ENCODE measurements at regions not wholly inside any gene's neighbourhood (a gene's known extent, or its start where the extent isn't known, plus 50 kb on each side); places are given as distances from the start of the nearest gene placed in this dataset.
A peak's percentile ranks its signal among the peaks of the same experiment; 100 is the strongest.

DNA sequence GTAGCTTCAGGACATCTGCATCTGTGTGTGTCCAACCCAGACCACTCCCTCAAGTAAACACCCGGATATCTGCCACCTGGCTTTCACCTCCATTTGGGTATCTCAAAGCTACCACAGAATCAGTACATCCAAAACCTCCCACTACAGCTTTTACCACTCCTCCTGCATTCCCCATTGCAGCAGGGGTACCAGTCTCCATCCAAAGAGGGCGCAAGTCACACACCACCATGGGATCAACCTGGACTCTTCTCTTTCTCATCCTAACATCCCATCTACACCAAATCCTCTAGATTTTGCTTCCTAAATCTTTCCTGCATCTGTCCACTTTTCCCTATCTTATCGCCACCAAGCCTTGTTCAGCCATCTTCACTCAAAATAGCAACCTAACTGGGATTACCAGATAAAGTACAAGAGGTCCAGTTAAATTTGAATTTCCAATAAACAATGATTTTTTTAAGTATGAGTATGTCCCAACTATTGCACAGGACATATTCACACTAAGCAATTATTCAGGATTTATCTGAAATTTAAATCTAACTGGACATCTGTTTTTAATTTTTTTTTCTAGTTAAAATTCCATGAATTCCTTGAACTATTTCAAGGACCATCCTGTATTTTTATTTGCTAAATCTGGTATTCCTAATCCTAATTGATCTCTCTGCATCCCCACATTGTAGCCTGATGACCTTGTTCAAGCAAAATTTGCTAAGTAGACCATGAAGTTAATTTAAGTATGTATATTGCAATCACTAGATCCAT is 164.3 kb upstream of the MLN start:
- TF ChIP-seq, protein P1, sequence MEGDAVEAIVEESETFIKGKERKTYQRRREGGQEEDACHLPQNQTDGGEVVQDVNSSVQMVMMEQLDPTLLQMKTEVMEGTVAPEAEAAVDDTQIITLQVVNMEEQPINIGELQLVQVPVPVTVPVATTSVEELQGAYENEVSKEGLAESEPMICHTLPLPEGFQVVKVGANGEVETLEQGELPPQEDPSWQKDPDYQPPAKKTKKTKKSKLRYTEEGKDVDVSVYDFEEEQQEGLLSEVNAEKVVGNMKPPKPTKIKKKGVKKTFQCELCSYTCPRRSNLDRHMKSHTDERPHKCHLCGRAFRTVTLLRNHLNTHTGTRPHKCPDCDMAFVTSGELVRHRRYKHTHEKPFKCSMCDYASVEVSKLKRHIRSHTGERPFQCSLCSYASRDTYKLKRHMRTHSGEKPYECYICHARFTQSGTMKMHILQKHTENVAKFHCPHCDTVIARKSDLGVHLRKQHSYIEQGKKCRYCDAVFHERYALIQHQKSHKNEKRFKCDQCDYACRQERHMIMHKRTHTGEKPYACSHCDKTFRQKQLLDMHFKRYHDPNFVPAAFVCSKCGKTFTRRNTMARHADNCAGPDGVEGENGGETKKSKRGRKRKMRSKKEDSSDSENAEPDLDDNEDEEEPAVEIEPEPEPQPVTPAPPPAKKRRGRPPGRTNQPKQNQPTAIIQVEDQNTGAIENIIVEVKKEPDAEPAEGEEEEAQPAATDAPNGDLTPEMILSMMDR (IDR thresholded peaks at IDR 0.05; ENCODE audit: control insufficient read depth, extremely low read depth, insufficient read depth): peak; percentile 66
- H3K4me3 ChIP-seq (ENCODE audit: low read depth, low read length): no peak overlapping the region
- no peak for DNase-seq (ENCODE audit: low read depth)

DNA sequence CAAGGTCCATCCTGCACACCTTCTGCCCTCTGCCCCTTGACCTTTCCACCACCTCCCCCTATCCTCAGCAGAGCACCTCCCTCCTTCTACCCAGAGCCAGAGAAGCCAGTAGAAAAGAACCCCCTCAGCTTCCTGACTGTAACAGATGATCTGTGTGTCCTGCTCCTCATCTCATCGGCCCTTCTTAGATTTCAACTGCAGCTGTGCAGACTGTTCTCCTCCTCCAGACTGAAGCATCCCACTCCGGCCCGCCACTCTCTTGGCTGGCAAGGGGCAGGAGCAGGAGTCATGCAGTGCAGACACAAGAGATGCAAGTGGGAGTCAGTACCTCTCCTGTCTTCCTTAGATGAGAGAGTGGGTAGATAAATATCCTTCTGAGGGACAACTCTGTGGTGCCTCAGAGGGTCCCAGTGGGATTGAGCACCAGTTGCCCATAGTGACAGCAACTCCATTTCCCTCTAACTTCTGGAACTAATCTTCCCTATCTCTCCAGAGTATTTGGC is 163.5 kb upstream of the MLN start:
- TF ChIP-seq, protein P1 (IDR thresholded peaks at IDR 0.05; ENCODE audit: control insufficient read depth, extremely low read depth, insufficient read depth): no peak
- DNase-seq (ENCODE audit: low read depth): no peak
- no peak overlapping the region for H3K4me3 ChIP-seq (ENCODE audit: low read depth, low read length)

DNA sequence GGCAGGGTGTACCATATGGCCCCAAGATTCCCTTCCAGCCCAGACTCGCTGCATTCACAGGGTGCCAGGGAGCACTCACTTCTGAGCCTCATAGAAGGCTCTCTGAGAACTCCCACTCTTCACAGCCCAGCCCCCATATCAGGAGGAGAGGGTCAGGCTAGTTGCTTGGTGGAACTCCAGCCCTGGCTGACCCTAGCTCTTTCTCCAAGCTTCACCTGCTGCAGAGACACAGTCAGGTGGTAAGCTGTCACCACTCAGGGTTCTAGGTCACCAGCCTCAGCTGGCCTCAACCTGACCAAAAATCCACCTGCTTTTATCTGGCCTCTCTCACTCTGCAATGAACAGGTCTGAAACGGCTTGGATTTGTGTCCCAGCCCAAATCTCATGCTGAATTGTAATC is 162.7 kb upstream of the MLN start:
- no peak overlapping the region for H3K4me3 ChIP-seq (ENCODE audit: low read depth, low read length)
- no peak for DNase-seq (ENCODE audit: low read depth)
- TF ChIP-seq, protein P1 (IDR thresholded peaks at IDR 0.05; ENCODE audit: control insufficient read depth, extremely low read depth, insufficient read depth): no peak

DNA sequence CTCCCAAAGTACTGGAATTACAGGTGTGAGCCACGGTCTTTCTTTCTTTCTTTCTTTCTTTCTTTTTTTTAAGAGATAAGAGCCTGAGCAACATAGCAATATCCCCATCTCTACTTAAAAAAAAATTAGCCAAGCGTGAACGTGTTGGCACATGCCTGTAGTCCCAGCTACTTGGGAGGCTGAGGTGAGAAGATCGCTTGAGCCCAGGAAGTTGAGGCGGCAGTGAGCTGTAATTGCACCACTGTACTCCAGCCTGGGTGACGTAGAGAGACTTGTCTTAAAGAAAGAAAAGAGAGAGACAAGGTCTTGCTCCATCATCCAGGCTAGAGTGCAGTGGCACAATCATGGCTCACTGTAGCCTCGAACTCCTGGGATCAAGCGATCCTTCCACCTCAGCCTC is 162.0 kb upstream of the MLN start:
- no peak for DNase-seq (ENCODE audit: low read depth)
- no peak overlapping the region for H3K4me3 ChIP-seq (ENCODE audit: low read depth, low read length)
- TF ChIP-seq, protein P1 (IDR thresholded peaks at IDR 0.05; ENCODE audit: control insufficient read depth, extremely low read depth, insufficient read depth): no peak

DNA sequence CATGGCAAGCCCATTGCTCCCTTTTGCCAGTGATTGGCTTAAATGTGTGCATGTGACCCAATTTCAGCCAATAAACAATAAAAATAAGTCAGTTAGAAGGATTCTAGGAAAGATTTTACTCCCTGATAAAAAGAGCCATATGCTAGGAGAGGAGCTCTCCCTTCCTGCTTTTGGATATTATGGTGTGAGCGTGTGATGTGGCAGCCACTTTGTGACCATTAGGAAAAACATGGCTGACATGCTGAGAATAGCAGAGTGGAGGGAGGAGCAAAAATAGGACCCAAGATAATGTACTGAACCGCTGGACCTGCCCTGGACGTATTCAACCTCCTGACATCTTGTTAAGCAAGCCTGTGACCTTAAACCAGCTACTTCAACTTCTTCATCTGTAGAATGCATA is 160.6 kb upstream of the MLN start:
- no peak overlapping the region for H3K4me3 ChIP-seq (ENCODE audit: low read depth, low read length)
- DNase-seq (ENCODE audit: low read depth): no peak
- TF ChIP-seq, protein P1 (IDR thresholded peaks at IDR 0.05; ENCODE audit: control insufficient read depth, extremely low read depth, insufficient read depth): no peak

DNA sequence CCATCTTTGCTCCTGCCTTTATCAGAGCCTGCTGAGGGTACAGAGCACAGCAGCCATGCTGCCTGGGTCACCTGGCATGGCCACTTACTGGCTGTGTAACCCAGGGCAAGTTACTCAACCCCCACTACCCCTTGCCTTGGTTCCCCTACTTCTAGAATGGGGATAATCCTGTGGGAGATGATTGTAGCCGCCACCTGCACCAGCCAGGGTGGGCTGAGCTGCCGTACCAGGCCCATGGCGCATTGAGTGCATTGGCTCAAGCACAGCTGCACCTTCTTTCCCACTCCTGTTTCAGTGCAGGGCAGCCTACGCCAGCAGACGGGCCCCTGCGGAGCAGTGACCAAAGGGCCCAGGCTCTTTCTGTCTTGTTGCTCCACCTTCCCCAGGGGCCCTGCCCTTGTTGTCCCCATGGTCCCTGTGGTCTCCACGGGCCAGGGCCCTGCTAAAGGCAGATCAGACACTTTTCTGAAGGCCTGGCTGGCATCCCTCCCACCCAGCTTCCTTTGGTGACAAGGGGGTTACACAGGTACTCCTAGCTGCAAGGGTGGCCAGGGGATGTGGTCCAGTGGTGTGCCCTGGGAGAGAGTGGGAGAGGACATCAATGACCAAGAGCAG is 159.4 kb upstream of the MLN start:
- H3K4me3 ChIP-seq (ENCODE audit: low read depth, low read length): no peak overlapping the region
- TF ChIP-seq, protein P1 (IDR thresholded peaks at IDR 0.05; ENCODE audit: control insufficient read depth, extremely low read depth, insufficient read depth): no peak
- DNase-seq (ENCODE audit: low read depth): no peak

All from LNCaP clone FGC (cell line).